Activated T-cell treated with anti-CD3 and anti-CD28 coated beads for 1 hour (primary cell): ENCODE measurements at regions not wholly inside any gene's neighbourhood (a gene's known extent, or its start where the extent isn't known, plus 50 kb on each side); places are given as distances from the start of the nearest gene placed in this dataset.
"Not testable (repeated sequence)": the region's sequence is repeated elsewhere in the genome, so short reads cannot be mapped to it uniquely, and the experiment has no call there.

Experiments used
- DNase-seq: peaks from one replicate; pipeline ENCODE4 v3.0.0-alpha.2; 2020; ENCODE audit warnings: low read depth

DNA sequence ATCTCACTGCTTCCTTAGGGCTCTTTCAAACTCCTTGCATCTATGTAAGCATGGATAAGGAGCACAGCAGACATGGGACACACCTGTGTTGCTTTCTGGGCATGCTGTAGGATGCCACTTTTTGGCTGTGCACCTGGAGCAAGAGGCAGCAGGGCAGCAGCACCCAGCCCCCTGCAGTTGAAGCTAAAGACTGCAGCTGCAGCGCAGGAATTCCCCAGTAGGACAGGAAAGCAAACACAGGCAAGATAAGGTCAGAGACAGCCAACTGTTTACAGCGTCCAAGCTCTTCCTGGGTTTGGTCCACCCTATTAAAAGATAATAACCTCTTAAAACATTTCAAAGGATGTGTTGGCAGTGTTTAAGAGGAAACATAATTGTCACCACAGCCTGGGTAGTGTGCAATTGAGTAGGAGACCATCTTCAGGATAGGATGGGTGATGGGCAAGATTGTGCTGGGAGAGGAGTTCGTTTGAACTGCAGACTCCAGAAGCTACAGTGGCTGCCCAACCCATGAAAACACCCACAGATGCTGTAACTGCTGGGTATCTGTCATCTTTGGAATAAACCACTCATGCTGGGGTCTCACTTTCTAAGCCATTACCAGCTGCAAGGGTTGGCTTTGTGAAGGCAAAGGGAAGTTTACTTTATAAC, 242.3 kb upstream of the PLGLB1 start:
- not testable (repeated sequence) for DNase-seq

DNA sequence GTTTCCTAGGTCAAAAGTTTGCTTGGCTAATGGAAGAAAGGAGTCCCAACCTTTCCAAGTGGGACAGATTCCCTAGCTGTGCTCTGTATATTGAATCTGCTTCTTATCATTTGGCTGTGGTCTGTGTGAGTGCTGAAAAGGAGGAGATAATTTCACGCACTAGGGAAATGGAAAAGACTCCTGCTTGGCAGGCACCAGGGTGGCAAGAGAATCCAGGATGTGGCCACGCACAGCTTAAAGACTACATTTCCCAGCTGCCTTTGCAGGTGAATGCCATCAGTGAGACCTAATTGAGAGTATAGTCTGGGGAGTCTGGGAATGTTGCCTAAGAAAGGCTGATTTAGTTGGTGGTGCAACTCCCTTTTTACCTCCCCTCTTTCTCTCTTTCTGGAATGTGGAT, 253.5 kb upstream of the PLGLB1 start:
- not testable (repeated sequence) for DNase-seq

DNA sequence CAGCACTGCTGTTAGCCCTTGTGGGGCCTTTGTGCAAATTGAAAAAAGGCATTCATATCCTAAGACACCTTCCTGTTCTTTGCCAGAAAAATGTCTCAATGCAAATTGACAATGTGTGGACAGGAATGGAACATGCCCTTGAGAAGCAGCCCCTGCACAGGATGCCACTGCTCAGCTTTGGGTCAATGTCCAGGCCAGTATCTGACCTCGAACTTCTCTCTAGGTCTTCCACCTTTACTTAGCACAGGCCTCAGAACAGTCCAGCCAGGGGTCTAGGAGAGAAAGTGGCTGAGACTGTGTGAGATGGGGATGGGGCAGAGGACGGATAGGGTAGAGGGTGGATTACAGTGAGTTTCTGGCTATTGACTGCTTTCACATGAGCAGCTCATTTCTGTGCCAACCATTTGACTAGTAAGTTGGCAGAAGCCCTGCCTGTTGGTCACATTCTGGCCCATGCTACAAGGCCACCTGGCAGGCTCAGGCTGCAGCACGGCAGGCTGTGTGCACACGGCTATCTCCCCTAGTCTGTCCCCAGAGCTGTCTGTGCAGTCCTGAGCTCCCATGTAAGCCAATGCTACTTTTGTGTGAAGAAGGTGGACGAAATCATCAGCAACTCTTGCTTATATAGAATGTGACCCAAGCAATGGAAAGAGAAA, 254.5 kb upstream of the PLGLB1 start:
- not testable (repeated sequence) for DNase-seq

DNA sequence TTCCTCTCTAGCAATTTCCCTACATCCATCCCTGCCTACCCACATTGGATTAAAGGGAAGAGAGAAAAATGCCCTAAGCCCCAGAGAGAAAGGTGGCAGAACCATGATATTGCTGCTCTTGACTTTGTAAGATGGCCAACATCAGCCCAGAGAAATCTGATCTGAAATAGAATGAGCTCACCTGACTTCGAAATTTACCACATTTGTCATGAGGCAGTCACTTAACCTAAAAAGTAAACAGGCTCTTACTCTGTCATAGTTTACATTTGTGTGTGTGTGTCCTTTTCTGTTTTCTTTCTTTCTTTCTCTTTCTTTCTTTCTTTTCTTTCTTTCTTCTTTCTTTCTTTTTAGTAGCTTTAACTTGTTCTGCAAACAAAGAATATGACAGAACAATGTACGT, 255.0 kb upstream of the PLGLB1 start:
- DNase-seq = not testable (repeated sequence)

DNA sequence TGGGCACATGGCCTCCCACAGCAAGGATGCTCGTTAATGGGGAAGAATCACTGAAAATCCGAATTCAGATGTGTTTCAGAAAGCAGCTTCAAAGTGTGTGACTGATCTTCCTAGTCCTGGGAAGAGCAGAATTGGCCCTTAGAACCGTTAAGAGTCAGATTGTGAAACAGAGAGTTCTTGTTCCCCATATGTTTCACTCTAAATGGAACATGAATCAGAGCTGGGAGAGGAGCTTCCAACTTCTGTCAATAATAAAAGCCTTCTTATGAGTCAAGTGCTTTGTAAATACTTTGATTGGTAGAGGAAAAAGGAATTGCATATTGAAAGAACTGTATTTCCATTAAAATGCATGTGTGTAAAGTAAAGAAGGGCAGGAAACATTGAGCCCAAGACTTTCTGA, 256.1 kb upstream of the PLGLB1 start:
- DNase-seq = not testable (repeated sequence)

DNA sequence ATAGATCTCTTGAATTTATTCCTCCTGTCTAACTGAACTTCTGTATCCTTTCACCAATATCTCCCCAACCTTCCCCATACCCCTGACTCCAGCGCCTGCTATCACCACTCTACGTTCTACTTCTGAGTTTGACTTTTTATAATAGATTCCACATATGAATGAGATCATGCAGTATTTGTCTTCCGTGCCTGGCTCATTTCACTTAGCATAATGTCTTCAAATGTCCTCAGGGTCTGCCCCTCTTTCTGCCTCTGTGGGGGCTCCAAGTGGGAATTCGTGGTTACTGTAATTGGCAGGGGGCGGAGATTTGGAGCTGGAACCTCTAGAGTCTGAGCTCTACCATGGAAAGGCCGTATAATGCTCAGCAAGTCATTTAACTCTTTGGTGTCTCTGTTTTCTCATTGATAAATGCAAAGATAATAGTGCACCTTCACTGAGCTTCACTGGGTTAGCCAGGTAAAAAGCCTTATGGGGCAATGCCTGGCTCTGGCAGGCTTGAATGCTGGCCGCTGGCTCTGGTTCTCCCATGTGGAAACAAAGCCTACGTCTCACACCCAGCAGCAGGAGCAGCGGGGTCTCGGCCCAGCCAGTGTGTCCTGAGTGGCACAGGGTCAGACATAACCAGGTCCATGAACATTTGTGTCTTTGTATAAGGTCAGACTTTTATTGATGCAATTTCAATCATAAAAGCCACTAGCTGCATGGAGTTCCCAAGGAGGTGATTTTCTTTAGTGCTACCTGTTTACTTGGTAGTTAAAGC, 259.1 kb upstream of the PLGLB1 start:
- DNase-seq = not testable (repeated sequence)

DNA sequence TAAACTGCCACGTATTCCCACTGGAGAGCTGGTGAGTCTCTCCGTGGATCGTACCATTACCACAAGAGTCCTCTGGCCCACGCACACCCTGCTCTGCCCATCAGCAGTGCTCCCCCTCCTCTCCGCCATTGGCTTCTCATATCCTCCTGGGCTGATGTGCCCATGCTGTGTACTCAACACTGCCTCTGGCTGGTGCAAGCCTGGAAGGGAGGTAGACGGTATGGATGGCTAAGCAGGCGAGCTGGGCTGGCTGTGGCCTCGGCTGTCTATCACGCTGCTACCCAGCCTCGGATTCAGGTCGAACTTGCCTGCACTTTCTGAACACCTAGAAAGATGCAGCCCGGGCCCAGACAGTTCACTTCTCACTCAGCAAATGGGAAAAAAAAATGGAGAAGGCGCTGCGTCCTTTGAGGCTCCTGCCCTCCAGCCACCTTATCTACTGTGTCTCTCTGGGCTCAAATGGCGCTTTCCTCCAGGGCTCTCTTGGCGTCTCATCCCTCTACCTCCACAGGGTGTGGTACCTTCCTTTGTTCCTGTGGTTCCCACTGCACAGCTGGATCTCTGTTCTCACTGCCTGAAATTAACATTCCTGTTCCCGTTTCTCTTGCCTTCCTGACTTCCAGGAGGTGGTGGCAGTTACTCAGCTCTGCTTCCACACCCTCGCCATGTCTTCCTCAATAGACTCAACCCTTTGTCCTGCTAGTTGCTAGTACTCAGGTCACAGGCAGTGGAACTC, 262.3 kb upstream of the PLGLB1 start:
- not testable (repeated sequence) for DNase-seq

DNA sequence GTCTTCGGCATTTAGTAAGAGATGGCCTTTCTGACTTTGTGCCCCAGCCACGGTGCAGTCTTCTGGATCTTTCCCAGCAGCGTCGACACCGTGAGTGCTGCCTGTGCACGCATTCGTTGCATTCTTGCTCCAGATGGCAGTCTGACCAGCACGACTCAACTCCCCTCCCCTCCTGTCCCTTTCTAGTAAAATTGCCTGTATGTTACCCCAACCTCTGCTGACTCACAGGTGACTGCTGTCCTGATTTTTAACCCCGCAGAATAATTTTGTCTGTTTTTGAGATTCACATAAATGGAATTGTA, 262.8 kb upstream of the PLGLB1 start:
- not testable (repeated sequence) for DNase-seq

DNA sequence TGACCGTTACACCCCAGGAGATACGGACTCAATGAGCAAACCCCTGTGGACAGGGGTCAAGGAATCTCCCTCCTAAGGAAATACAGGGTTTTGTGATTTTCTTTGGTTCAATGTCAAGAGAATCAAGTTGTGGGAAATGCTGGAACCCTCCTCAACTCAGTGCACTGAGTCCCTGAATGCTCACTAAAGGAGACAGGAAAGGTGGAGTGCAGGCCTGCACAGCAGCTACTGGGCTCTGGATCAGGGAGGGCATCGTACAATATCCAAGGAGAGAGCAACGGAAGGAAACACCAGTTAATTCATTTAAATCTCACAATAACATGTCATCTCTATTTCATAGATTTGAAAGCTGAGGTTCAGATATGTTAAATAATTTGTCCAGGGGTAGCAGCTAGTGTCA, 263.5 kb upstream of the PLGLB1 start:
- DNase-seq = not testable (repeated sequence)

DNA sequence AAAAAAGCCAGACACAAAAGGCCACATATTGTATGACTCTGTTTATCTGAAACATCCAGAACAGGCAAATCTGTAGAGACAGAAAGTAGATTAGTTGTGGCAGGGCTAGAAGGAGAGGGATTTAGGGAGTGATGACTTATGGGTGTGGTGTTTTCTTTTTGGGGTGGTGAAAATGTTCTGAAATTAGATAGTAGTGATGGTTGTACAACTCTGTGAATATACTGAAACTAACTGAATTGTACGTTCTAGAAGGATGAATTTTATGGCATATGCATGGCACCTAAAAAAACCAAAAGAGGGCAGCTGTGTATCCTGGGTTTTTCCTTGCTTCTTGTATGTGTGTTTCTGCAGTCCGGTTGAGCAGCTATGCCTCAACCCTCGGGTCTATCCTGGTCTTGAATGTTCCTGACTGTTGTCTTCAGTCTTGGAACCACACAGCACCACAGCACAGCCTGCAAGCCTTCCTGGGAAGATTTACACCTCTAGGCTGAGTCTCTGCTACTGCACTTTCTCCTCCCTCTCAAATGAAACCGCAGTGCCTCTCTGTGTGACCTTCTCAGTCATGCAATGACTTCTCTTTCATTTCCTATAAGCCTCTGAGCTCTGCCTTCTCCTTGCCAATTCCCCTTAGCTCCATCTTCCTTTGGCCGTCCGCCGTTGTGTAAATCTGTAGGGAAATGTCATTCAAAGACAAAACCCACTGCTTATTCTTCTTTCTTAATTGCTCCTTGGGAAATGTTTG, 269.1 kb upstream of the PLGLB1 start:
- DNase-seq = not testable (repeated sequence)

DNA sequence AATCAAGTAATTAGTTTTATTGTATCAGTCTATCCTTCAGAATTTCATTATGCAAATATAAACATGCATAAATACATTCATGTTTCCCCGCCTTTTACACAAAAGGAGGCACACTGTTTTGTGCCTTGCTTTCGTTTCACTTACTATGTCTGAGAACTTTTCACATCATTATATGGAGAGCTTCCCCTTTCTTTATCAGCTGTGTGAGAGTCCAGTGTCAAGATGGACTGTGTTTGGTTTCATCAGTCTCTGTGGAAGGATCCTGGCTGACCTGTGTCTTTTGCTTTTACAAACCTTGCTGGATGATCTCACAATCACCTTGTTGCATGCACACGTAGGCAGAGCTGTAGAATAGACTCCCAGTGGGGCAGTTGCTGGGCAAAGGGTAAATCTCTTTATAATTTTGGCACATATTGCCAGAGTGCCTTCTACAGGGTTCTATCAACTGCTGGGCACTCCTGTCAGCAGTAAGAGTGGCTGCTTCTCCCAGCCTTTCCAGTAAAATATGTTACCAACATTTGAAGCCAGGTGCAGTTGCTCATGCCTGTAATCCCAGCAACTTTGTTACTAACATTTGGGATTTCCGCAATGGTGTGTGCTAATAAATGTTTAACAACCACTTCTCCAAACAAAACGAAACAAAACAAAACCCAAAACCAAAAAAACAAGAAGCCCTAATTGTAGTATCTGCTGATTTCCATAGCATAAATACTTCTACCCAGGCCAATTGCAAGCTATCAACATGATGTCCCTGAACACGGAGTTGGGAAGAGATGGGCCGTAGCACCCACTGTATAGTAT, 270.0 kb upstream of the PLGLB1 start:
- DNase-seq = not testable (repeated sequence)

DNA sequence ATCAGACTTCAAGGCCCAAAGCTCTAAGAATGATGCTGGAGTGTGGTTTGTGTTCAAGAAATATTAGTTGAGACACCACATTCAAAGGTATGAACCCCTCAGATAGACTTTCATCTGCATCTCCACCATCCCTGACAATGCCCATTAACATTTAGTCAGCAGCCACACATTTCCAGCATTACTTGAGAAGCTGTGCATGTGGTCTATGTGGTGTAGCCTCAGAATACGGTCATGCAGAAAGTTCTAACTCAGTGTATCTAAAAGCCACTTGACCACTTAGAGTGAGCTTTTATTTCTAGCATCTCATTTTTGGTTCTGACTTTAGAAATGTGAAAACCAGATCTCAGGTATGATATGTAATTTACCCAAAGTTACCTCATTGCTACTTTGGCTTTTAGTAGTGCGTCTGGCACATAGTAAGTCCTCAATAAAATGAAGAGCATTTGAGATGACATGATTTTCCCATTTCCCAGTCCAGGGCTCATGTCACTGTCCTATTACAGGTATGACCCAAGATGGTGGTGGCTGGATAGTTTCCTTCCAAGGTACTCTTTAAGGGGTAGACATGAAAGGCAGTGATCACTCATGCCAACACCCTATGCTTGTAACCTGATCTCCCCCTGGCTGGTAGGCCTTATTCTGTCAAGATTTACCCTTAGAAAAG, 272.4 kb upstream of the PLGLB1 start:
- not testable (repeated sequence) for DNase-seq

DNA sequence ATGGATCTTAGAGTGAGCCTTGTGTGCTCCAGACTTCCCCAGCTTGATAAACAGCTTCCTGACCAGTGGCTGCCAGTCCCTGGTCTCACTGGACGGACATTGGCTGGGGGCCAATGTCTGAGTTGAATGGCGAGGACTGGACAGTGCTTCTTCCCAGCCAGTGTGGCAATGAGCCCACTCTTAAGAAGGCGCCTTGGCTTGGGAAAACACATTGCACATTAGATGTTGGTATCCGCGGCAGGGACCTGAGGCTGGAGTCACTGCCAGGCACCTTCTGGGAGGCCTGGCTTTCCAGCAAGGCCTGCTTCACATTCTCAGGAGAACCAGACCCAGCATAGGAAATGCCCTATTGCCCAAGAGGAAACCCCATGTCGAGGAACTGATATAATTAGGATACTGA, 273.5 kb upstream of the PLGLB1 start:
- DNase-seq = not testable (repeated sequence)

DNA sequence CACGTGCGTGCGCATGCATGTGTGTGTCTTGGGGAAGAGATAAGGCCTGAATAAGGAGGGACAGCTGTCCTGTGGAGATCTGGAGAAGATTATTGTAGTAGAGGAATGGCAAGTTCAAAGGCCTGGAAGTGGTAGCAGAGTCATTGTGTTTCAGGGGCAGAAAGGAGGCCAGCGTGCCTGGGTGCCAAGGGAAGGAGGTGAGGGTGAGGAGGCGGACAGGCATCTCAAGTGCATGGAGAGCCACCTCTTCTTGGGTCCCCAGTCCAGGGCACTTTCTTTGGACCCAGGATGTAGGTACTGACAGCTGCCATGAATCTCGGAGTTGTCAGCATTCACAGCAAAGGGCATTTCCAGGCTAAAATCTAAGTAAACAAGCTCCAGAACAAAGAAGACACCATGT, 279.7 kb upstream of the PLGLB1 start:
- not testable (repeated sequence) for DNase-seq

DNA sequence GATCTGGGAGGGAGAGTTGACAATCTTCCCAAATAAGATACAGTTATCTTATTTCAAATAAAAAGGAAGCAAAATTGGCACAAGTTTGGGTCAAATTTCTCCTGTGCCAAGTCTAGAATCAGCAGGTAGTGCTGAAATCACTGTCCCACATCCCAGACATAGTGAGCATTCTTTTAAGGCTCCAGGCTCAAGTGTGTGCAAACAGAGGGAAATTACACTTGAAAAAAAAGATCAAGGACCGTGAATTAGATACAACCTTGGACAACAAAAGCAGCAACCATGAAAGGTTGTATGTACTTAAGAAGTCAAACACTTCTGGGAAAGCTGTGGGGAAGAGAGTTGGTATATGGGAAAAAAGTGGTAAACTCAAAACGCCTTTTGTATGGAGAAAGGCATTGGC, 280.2 kb upstream of the PLGLB1 start:
- DNase-seq = not testable (repeated sequence)

DNA sequence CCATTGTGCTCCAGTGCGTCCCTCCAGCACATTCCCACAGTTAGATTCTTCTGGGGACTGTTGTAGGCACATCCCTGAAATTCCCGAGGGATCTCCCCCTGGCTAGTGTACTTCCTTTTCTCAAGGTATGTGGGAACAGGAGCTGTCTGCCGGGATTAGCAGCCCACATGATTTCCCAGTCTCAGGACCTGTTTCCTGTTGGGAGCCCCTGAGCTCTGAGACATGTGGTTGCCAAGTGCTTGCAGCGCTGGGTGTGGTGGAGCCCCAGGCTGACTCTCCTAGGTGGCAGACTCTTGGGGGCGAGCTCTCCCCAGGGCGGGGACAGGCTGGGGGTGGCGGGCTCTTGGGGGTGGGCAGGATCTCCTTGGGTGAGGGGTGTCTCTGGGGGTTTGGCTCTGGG, 287.0 kb upstream of the PLGLB1 start:
- DNase-seq = not testable (repeated sequence)

DNA sequence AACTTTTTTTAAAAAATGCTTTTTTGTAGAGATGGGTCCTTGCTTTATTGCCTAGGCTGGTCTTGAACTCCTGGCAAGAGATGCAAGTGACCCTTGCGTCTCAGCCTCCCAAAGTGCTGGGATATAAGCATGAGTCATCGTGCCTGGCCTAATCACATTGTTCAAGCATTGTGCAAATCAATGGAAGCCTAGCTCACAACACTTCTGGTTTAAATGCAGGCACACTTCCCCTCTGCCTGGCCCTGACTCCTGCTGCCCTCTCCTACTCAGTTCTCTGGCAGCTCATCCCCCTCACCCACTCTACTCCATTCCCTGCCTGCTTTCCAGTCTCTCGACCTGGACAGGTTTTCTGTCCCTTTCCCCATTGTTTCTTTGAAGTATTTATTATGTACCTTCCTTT, 288.1 kb upstream of the PLGLB1 start:
- DNase-seq = not testable (repeated sequence)

DNA sequence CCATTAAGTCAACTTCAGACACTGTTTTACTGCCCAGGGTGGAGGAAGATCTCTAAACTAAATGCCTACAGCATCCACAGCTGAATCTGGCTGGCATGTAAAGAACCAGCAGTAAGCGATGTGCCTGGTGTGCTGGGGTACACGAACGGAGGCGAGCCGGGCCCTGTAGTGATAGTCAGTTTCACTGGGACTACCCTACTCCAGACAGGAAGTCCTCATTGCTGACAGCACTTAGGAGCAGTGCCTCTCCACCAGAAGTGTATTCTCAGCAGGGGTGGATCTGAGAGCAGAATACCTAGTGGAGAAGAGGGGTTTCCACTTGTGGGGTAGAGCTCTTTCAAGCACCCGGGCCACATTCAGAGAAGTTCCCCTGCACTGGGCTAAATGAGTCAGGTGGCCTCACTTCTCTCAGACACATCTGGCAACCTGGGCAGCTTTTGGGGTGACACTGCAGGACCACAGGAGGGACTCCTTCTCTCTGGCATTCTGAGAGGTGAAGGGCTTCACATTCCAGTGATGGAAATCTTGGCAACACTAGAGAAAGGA, 290.3 kb upstream of the PLGLB1 start:
- not testable (repeated sequence) for DNase-seq

DNA sequence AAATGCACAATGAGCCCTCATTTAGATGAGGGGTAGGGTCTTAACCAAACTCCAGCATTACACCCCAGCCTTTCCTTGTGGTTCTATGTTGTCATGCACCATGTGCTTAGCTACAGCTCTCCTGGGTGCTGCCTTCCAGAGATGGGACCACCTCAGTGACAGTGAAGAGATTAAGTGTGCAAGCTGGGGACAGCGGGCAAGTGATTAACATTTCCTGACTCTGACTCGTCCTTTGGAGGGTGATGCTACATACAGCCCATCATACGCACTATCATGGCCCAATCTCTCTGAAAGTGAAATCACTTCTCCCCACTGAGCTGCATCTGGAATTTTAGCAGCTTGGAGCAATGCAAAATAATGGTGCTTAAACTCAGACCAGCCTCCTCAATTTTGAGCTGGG, 293.0 kb upstream of the PLGLB1 start:
- DNase-seq = not testable (repeated sequence)
